ENCODE measurements at regions not wholly inside any gene's neighbourhood (a gene's known extent, or its start where the extent isn't known, plus 50 kb on each side); places are given as distances from the start of the nearest gene placed in this dataset.
"Not testable (repeated sequence)": the region's sequence is repeated elsewhere in the genome, so short reads cannot be mapped to it uniquely, and the experiment has no call there.

DNA sequence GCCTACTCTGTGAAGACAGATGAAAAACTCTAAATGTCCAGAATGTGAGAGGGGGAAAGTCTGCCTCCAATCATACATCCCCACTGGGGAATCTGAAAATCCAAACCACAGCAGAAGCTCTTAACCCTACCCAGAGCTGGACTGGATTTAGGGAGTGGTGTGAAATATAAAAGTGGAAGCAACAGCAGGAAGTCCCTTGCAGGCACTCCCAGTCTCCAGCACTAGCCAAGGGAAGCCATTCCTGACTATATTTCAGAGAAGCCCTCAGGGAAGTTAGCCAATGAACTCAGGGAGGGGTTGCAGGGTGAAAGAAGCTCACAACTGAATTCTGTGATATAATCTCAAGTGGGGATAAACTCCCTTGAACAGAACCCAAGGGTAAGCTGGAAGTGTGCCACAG, 51.5 kb downstream of the CRPPA start:
- DNase-seq (ENCODE audit: insufficient read length, low spot score): no peak
- no peak for FAIRE-seq

GRCh38 chr7:16369309-16369708, 52.0 kb downstream of the CRPPA start:
- FAIRE-seq: peak; percentile 75

DNA sequence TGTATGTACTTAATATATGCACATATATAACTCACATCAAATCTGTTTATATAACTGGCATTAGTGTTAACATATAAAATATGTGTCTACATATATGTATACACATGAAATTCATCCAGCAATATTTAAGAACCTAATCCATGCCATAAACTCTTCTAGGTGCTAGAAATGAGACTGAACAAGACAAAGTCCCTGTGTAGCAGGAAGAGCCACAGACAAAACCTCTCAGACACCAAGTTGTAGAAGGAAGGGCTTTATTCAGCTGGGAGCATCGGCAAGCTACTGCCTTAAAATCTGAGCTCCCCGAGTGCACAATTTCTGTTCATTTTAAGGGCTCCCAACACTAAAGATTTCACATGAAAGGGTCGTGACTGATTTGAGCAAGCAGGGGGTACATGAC, 52.5 kb downstream of the CRPPA start:
- no peak for DNase-seq (ENCODE audit: insufficient read length, low spot score)
- no peak for FAIRE-seq

More at GRCh38 chr7:16369309-16369708, 52.0 kb downstream of the CRPPA start:
- DNase-seq (ENCODE audit: insufficient read length, low spot score): not testable (repeated sequence)

GRCh38 chr7:16367115-16367514, 54.2 kb downstream of the CRPPA start:
- DNase-seq (ENCODE audit: insufficient read length, low spot score) (no peak), FAIRE-seq (no peak)

GRCh38 chr7:16365952-16366351, 55.4 kb downstream of the CRPPA start:
- FAIRE-seq (peak; percentile 63), DNase-seq (ENCODE audit: insufficient read length, low spot score) (no peak)

DNA sequence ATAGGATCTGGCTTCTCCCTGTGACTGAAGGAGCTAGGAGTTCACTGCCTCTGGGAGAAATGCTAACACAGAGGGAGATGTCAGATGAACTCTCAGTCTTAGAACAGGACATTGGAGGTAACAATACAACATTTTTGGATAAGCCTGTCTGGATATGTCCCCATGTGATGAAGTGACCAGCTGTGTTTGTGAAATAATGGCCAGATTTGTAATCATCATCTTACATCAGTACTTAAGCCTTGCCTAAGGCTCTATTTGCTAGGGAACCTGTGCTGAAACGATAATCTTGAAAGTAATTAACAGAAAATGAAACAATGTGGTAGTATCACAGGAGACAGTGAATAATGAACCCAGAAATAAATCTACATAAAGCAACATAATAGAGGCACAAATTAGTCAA, 56.2 kb downstream of the CRPPA start:
- peak; percentile 64 for FAIRE-seq

DNA sequence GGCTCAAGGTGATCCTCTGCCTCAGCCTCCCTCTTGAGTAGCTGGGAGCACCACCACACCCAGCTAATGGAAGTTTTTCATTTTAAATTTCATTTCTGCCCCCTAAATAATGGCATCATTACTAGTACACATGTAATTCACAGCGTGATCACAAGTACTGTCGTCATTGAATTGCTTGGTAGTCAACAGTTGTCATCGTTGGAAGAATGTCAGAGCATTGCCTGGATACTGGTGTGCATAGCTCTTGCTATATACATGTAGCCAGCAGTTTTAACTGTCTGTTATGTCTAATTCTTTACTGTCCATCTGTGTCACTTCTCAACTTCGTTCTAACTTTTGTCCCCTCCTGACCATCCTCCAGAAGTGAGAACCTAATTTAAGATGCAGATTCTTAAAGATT, 62.1 kb downstream of the CRPPA start:
- FAIRE-seq: no peak

More for the DNA sequence above, 56.2 kb downstream of the CRPPA start:
- no peak for DNase-seq (ENCODE audit: insufficient read length, low spot score)

GRCh38 chr7:16357921-16358320, 63.4 kb downstream of the CRPPA start:
- no peak for FAIRE-seq
- no peak for DNase-seq (ENCODE audit: insufficient read length, low spot score)

More for the DNA sequence above, 62.1 kb downstream of the CRPPA start:
- no peak for DNase-seq (ENCODE audit: insufficient read length, low spot score)

- FAIRE-seq (no peak), DNase-seq (ENCODE audit: insufficient read length, low spot score) (no peak)
Measured at GRCh38 chr7:16357474-16357873, 63.9 kb downstream of the CRPPA start.

- DNase-seq (ENCODE audit: insufficient read length, low spot score): no peak
- FAIRE-seq: no peak
Measured at GRCh38 chr7:16356301-16356958, 64.9 kb downstream of the CRPPA start.

DNA sequence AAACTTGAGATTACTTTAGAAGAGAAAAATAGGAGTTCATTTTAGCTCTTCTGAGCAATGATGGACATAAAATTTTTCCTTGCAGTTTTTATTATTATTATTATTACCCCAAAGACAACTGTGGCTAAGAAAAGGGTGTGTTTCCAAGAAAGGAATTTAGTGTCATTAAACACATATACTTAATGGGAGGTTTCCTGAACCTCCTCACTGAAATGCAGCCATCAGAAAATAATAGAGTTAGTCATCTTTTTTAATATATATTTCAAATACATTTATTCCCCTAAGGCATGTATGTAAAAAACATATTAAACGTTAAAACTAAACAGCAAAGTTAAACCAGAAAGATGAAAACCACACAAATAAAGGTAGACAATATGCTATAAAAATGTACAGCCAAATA, 66.8 kb downstream of the CRPPA start:
- no peak for FAIRE-seq
- no peak for DNase-seq (ENCODE audit: insufficient read length, low spot score)

DNA sequence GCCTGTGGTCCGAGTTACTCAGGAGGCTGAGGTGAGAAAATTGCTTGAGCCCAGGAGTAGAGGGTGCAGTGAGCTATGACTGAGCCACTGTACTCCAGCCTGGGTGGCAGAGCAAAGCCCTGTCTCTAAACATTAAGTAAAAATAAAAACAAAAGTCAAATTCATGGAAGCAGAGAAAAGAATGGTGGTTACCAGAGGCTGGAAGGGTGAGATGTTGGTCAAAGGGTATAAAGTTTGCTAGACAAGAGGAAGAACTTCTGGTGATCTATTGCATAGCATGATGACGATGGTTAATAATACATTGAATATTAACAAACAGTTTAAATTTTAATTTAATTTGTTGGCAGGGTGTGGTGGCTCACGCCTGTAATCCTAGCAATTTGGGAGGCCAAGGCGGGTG, 68.1 kb downstream of the CRPPA start:
- no peak for DNase-seq (ENCODE audit: insufficient read length, low spot score)
- no peak for FAIRE-seq

GRCh38 chr7:16350634-16351033, 70.7 kb downstream of the CRPPA start:
- FAIRE-seq (peak; percentile 61), DNase-seq (ENCODE audit: insufficient read length, low spot score) (no peak)

GRCh38 chr7:16348251-16348650, 73.1 kb downstream of the CRPPA start:
- no peak for FAIRE-seq

DNA sequence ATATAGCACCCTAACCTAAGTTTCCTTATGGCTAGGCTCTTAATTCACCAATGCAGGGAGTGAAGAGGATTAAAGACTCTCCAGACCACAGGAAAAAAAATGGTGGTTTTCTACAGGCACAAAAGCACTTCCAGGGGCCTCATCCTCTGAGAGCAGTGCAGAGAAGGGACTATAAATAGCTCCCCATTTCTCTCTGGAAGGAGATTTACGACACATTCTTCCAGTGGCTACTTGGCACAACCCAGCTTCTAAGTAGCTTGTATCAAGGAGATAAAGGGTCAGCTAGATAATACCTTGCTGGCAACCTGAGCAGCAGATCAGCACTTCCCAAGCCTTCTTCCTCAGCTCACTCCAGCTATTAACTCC, 73.5 kb downstream of the CRPPA start:
- no peak for DNase-seq (ENCODE audit: insufficient read length, low spot score)

More at GRCh38 chr7:16348251-16348650, 73.1 kb downstream of the CRPPA start:
- no peak for DNase-seq (ENCODE audit: insufficient read length, low spot score)

DNA sequence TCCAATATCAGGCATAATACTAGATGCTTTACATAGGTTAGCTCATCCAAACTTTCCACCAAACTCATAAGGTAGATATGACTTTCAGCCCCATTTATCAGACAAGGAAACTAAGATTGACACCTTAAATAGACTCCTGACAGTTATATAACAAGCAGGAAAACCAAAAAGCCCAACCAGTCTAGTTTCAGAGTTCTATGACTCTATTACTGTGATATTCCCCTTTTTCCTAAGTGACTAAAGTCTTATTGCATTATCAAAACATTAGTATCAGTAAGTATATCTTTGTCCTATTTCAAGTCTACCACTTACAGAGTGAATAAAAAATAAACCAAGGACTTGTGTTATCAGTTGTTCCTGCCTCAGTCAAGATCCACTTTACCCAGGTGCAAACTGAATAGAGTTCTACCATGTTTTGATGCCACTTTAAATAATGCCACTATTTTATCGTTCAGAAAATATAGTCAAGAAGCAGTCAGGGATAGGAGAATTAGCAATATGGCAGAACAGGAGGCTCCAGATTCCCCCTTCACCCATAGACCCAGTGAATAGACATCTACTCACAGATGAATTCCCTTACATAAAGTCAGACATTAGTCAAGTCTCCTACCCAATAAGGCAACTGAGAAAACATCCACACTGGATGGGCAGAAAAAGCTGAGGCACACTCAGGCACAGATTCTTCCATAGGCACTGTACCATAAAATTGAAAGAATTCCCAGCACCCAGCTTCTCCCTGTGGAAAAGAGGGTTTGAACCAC, 74.1 kb downstream of the CRPPA start:
- FAIRE-seq: peak; percentile 61
- DNase-seq (ENCODE audit: insufficient read length, low spot score): no peak

More for the DNA sequence above, 73.5 kb downstream of the CRPPA start:
- no peak for FAIRE-seq

DNA sequence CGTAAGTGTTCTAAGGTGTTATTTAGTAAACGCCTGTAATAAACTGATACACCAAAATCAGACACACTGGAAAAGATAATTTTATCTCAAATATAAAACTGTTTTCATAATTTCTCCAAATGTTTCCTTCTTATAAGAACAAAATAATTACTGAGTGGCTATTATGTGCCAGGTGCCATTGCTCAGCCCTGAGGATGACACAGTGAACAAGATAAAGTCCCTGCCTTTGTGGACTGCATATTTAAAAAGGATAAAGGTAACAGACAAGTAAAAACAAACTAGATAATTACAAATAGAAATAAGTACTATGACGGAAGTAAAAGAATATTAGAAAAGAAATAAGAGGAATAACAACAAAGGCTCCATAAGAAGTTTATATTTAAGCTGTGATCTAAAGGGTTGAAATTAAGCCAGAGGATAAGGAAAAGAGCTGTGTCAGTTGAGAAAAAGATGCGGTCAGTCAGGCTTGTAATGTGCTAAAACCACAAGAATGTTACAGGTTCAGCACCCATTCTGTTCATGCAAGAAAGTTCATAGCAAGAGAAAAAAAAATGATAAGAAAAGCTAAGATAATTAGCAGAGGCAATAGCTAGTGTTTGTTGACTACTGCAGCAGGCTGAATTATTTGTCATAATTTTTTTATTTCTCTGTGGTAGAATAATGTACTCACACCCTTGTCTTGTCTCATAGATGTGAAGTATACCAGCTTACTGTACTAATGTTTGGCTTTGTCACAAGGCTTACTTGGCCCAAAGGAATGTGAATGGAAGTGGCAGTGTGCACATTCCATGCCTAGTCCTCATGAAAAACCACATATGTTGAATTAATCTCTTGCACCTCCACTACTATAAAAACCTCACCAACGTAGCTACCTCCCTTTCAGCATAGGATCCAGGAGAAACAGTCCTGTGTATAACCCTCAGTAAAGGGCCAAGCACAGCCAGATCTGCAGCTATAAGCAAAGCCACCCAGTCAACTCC, 75.1 kb downstream of the CRPPA start:
- DNase-seq (ENCODE audit: insufficient read length, low spot score) (no peak), FAIRE-seq (peak; percentile 82)

DNA sequence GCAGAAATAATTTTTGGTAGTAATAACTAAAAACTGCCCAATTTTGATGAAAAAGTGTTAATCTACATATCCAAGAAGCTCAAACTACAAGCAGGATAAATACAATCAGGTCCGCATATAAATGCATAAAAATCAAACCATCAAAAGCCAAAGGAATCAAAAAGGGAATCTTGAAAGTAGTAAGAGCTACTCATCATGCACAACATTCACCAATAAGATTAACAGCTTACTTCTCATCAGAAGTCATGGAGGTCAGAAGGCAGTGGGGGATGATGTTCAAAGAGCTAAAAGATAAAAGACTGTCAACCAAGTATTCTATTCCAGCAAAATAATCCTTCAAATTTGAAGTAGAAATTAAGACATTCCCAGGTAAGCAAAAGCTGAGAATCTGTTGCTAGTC, 76.4 kb downstream of the CRPPA start:
- DNase-seq (ENCODE audit: insufficient read length, low spot score) (no peak), FAIRE-seq (no peak)

- DNase-seq (ENCODE audit: insufficient read length, low spot score): no peak
- no peak for FAIRE-seq
Measured at GRCh38 chr7:16343612-16344011, 77.7 kb downstream of the CRPPA start.

DNA sequence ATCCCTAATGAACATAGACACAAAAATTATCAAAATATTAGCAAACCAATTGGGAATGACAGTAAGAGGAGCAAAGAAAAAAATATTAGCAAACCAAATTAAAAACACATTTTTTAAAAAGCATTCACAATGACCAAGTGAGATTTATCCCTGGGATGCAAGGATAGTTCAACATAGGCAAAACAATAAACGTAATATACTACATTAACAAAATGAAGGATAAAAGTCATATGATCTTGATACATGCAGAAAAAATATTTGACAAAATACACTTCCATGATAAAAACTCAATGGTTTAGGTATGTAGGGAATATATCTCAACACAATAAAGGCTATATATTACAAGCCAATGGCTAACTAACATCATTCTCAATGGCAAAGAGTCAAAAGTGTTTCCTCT, 83.3 kb downstream of the CRPPA start:
- no peak for FAIRE-seq

GRCh38 chr7:16326106-16326505, 95.2 kb downstream of the CRPPA start:
- no peak for FAIRE-seq
- no peak for DNase-seq (ENCODE audit: insufficient read length, low spot score)

More for the DNA sequence above, 83.3 kb downstream of the CRPPA start:
- DNase-seq (ENCODE audit: insufficient read length, low spot score): no peak

Data from GM19239 (cell line).